ACC112 (cell line): ENCODE measurements at regions not wholly inside any gene's neighbourhood (a gene's known extent, or its start where the extent isn't known, plus 50 kb on each side); places are given as distances from the start of the nearest gene placed in this dataset.

ENCODE experiments used
- H2AFZ ChIP-seq: fragments of 200-600 bp; sonication (generic); one replicate; pipeline ENCODE4 v1.6.0; 2017; ENCODE audit warnings: antibody characterized with exemption, low read length; ENCODE audit not compliant: unreplicated experiment
- H3K27ac ChIP-seq: fragments of 200-600 bp; sonication (generic); 2 replicates; pipeline ENCODE4 v1.5.1; 2014; ENCODE audit warnings: low read depth, mild to moderate bottlenecking, antibody characterized with exemption, low read length, moderate library complexity
- H3K27me3 ChIP-seq: fragments of 200-600 bp; sonication (generic); 2 replicates; pipeline ENCODE4 v1.6.1; 2014; ENCODE audit warnings: mild to moderate bottlenecking, antibody characterized with exemption, low read length, moderate library complexity, mixed read lengths; ENCODE audit not compliant: insufficient read depth
- H3K36me3 ChIP-seq: fragments of 200-600 bp; sonication (generic); 2 replicates; pipeline ENCODE4 v1.6.1; 2016; ENCODE audit warnings: mild to moderate bottlenecking, antibody characterized with exemption, low read length, moderate library complexity, mixed read lengths; ENCODE audit not compliant: insufficient read depth
- H3K4me1 ChIP-seq: fragments of 200-600 bp; sonication (generic); one replicate; pipeline ENCODE4 v1.6.1; 2016; ENCODE audit warnings: low read length, mixed read lengths; ENCODE audit not compliant: insufficient read depth, unreplicated experiment, control insufficient read depth
- H3K4me3 ChIP-seq: fragments of 200-600 bp; sonication (generic); 2 replicates; pipeline ENCODE4 v1.5.1; 2014; ENCODE audit warnings: mild to moderate bottlenecking, low read depth, low read length
- H3K79me2 ChIP-seq: fragments of 200-600 bp; sonication (generic); one replicate; pipeline ENCODE4 v1.6.0; 2016; ENCODE audit warnings: low read length; ENCODE audit not compliant: control insufficient read depth, unreplicated experiment, insufficient read depth

DNA sequence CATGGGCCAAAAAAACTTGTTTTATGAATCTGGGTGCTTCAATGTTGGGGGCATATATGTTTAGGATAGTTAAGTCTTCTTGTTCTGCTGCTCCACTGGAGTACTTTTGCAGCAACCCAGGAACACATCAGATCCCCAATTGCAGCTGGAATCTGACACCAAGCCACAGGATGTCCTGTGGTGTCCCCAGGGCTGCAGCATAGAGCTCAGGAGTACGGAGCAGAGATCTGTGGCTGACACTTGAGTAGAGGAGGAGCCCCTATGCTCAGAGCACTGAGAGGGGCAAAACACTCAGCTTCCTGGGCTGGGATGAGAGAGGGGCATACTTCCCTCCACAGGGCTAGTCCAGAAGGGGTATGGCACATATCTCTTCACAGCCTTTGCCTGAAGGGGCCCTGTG, 138.9 kb upstream of the ERBB4 start:
- no peaks in the 10 kb centered on the region for H3K27me3 ChIP-seq
- no peak overlapping the region for H3K4me3 ChIP-seq
- H3K79me2 ChIP-seq: no peaks in the 10 kb centered on the region
- no peaks in the 10 kb centered on the region for H3K4me1 ChIP-seq
- H3K36me3 ChIP-seq: no peaks in the 10 kb centered on the region
- no peak overlapping the region for H2AFZ ChIP-seq
- no peak overlapping the region for H3K27ac ChIP-seq

DNA sequence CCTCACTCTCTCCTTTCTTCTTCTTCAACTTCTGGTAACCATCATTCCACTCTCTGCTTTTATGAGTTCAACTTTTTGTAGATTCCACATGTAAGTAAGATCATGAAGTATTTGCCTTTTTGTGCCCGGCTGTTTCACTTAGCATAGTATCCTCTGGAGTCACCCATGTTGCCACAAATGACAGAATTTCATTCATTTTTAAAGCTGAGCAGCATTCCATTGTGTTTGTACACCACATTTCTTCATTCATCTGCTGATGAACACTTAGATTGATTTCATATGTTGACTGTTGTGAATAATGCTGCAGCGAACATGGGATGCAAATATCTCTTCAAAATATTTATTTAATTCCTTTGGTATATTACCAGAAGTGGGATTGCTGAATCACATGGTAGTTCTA, 133.6 kb upstream of the ERBB4 start:
- Histone ChIP-seq H3K4me3 (no peak overlapping the region), H2AFZ (no peak overlapping the region), H3K79me2 (no peaks in the 10 kb centered on the region), H3K27ac (no peak overlapping the region), H3K4me1 (no peaks in the 10 kb centered on the region), H3K36me3 (no peaks in the 10 kb centered on the region), H3K27me3 (no peaks in the 10 kb centered on the region)

DNA sequence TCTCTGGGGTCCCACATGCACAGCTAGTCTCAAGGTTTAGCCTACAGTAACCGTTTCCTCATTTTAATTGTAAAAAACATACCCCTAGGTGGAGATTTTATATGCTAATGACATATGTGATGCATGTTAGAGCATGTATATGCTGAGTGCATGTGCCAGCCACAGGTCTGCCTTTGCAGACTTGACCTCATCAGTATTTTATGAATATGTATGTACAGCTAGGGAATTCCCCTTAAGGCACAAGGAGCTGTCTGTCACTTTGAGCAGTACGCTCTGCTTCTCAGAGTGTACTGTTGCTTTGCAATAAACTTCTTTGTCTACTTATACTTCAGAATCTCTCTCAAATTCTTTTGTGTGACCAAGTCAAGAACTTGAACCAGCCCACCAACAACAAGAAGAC, 131.2 kb upstream of the ERBB4 start:
- Histone ChIP-seq H3K79me2 (no peaks in the 10 kb centered on the region), H3K27ac (no peak overlapping the region), H3K4me1 (no peaks in the 10 kb centered on the region), H3K27me3 (no peaks in the 10 kb centered on the region), H2AFZ (no peak overlapping the region), H3K4me3 (no peak overlapping the region), H3K36me3 (no peaks in the 10 kb centered on the region)

DNA sequence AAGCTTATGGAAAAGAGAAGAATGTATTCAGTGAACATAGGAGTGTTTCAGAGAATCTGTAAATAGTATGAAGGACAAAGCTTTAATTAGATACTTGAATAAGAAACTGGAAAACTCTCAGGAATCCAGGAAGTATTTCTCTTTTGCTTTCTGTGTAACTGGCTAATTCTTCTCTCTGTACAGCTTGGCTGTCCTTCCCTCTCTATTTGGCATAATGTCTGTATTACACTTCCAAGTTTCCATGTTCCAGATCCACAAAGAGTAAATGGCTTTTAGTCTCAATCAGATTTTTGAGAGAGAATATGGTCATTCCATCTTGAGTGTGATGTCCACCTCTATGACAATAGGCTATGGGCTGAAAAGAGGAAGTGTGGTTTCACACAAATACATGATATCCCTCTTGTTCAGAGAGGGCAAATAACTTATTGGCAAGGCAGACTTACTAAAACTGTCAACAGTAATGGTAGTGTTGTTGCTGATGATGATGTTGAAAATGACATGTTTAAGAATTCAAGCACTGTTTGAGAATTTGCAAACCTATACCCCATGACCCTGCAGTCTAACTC, 129.2 kb upstream of the ERBB4 start:
- Histone ChIP-seq H3K27ac (no peak overlapping the region), H2AFZ (peak overlapping the region; percentile 18), H3K4me3 (no peak overlapping the region)

DNA sequence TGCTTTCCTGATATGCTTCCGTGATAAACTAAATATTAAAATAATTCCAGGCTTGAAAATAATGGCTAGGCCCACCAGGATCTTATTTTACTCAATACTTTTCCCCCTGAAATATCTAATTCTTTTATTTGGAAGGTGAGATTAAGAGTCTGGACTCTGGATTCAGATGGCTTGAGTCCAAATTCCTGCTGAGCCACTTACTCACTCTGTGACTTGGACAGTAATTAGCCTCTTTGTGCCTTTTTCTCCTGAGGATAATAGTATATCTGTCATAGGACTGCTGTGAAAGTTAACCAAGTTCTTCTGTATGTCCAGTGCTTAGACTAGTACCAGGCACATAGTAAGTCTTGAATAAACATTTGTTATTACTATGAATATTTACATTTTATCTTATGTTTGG, 127.3 kb upstream of the ERBB4 start:
- no peaks in the 10 kb centered on the region for H3K79me2 ChIP-seq
- no peaks in the 10 kb centered on the region for H3K27me3 ChIP-seq
- no peaks in the 10 kb centered on the region for H3K36me3 ChIP-seq
- no peak overlapping the region for H3K4me3 ChIP-seq
- H3K4me1 ChIP-seq: no peaks in the 10 kb centered on the region
- H3K27ac ChIP-seq: no peak overlapping the region
- H2AFZ ChIP-seq: no peak overlapping the region

More for the DNA sequence above, 129.2 kb upstream of the ERBB4 start:
- no peaks in the 10 kb centered on the region for H3K4me1 ChIP-seq
- no peaks in the 10 kb centered on the region for H3K36me3 ChIP-seq
- H3K27me3 ChIP-seq: no peaks in the 10 kb centered on the region
- no peaks in the 10 kb centered on the region for H3K79me2 ChIP-seq

DNA sequence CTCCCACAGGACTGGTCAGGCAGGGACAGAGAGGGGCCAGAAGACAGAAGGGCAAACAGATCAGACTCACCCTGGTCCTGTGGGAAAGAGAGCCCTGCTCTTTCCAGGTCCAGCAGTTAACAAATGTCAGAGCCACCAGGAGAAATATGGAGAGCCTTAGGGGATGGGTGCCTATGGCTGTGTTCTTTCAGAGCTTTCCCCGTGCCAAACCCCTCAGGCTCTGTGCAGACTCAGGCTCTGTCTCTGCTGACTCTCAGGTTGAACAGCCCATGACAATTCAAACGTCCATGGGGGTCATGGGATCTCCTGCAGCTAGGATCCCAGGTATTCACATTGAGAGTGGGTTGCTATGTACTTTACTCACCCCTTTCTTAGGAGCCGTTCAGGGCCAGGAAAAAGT, 120.8 kb upstream of the ERBB4 start:
- Histone ChIP-seq H3K27ac (no peak overlapping the region), H3K4me3 (no peak overlapping the region)

DNA sequence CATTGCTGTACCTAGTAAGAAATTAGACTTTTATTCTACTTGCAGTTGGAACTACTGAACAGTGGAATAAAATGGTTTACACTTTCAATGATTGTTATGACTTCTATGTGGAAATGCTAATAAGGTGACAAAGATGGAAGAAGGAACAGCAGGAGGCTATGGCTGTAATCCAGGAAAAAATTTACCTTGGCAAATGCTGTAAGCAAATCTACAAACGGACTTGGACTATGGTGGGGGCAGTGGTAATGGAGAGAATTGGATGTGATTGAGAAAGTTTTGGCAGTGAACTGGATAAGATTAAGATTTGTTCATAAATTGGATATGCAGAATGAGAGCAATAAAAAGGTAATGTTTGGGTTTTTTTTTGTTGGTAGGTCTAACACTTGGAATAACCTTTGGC, 111.0 kb upstream of the ERBB4 start:
- Histone ChIP-seq H3K36me3 (no peaks in the 10 kb centered on the region), H3K4me3 (no peak overlapping the region), H3K79me2 (no peaks in the 10 kb centered on the region), H3K4me1 (peaks cover 22% of the 10 kb centered on the region), H3K27me3 (no peaks in the 10 kb centered on the region), H3K27ac (no peak overlapping the region), H2AFZ (no peak overlapping the region)

More for the DNA sequence above, 120.8 kb upstream of the ERBB4 start:
- Histone ChIP-seq H3K27me3 (no peaks in the 10 kb centered on the region), H3K36me3 (no peaks in the 10 kb centered on the region), H2AFZ (no peak overlapping the region), H3K4me1 (no peaks in the 10 kb centered on the region), H3K79me2 (no peaks in the 10 kb centered on the region)

DNA sequence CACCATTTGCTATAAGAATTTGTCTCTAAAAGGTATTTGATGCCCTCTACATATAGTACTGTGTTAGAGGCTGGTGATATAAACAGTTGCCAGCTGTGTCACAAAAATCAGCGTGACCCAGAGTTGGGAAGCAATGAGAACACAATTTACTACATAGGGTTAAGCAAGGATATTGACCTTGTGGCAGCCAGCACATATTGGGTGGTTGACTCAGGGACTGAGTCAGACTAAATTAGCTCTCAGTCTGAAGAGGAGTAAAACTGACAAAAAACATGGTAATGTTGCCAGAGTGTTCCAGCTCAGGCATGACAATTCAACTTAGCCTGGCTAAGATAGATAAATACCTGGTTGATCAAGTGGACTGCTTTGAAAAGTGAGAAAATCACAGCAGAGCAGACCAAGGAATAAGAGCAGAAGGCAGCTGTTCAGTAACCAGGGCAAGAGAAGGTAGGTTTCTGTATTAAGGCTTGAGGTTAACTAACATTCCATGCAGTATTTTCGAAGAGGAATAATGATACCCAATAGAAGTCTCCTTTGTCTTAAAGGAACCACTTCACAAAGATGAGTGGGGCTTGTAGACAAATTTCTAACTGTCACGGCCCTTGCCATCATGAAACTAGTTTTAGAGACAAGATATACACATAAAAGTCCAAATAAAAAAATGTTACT, 108.2 kb upstream of the ERBB4 start:
- Histone ChIP-seq H3K27ac (peak overlapping the region; percentile 54), H3K36me3 (no peaks in the 10 kb centered on the region), H3K27me3 (no peaks in the 10 kb centered on the region), H2AFZ (peak overlapping the region; percentile 86), H3K4me3 (peak overlapping the region; percentile 52; the same call in 1 of the 2 replicates), H3K4me1 (peaks cover 22% of the 10 kb centered on the region), H3K79me2 (no peaks in the 10 kb centered on the region)

DNA sequence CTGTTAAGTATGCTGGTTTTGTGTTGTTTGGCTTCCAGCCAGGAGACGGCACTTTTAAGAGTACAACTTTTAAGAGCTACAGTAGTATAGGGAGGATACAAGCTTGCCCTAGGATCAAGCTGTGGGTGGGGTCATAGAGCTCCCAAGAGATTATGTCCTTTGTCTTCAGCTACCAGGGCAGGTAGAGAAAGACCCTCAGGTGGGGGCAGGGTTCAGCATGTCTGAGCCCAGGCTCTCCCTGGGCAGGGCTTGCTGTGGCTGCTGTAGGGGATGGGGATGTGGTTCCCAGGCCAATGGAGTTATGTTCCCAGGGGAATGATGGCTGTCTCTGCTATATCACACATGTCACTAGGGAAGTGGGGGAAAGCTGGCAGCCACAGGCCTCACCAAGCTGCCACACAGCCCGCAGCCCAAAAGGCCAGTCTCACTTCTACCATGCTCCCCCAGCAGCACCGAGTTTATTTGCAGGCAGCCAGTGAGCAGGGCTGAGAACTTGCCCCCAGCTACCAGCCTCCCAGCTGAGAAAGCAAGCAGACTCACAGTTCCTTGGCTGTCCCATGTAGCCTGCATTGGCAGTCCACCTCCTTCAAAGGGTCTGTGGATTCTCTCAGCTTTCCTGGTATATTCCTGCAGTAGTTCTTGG, 105.7 kb upstream of the ERBB4 start:
- Histone ChIP-seq H3K27ac (no peak overlapping the region), H3K27me3 (no peaks in the 10 kb centered on the region), H3K79me2 (no peaks in the 10 kb centered on the region), H3K4me3 (no peak overlapping the region), H3K4me1 (peaks cover 22% of the 10 kb centered on the region), H2AFZ (no peak overlapping the region), H3K36me3 (no peaks in the 10 kb centered on the region)

DNA sequence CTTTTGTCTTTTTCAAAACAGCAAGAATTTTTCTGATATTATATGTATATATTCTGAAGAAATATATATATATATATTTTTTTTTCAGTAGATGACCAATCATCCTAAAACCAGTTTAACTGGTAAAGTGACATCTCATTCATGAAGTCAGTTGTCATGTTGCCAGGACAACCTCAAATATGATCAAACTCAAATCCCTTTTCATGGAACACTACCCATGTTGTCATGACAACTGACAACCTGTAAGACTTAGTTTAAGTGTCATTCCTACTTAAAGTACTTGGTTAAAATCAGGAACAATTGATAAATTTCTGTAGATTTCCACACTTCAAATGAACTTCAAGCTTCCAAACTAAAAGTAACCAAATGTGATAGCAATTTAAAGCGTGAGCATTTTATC, 101.8 kb upstream of the ERBB4 start:
- H3K4me3 ChIP-seq: no peak overlapping the region

DNA sequence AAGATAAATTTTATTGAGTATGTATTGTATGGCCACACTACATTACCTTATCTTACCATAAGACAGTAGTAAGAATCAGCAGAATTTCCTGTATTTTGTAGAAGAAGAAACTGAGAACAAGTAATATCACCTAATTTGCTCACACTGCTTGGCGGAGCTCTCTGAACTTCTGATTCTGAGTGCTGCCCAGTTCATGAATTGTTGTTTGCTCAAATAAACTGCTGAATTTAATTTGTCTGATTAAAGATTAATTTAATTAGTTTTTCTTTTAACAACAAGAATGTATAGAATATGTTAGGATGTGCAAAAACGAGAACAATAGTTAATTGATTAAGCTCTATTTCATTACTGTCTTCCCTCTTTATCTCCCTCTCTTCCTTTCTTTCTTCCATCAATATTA, 100.1 kb upstream of the ERBB4 start:
- no peaks in the 10 kb centered on the region for H3K4me1 ChIP-seq
- no peak overlapping the region for H3K27ac ChIP-seq
- no peaks in the 10 kb centered on the region for H3K27me3 ChIP-seq
- no peaks in the 10 kb centered on the region for H3K79me2 ChIP-seq
- H3K36me3 ChIP-seq: no peaks in the 10 kb centered on the region
- H3K4me3 ChIP-seq: no peak overlapping the region
- H2AFZ ChIP-seq: no peak overlapping the region

More for the DNA sequence above, 101.8 kb upstream of the ERBB4 start:
- no peaks in the 10 kb centered on the region for H3K27me3 ChIP-seq
- H3K4me1 ChIP-seq: no peaks in the 10 kb centered on the region
- H2AFZ ChIP-seq: no peak overlapping the region
- no peak overlapping the region for H3K27ac ChIP-seq
- H3K36me3 ChIP-seq: no peaks in the 10 kb centered on the region
- no peaks in the 10 kb centered on the region for H3K79me2 ChIP-seq
